Fibroblast of lung (primary cell): ENCODE measurements at regions not wholly inside any gene's neighbourhood (a gene's known extent, or its start where the extent isn't known, plus 50 kb on each side); places are given as distances from the start of the nearest gene placed in this dataset.

Experiments
- CTCF ChIP-seq, 2 donors: IDR thresholded peaks in 1 of 2; conservative IDR thresholded peaks in 1 of 2; 1 replicate in 1 of 2; 2 replicates in 1 of 2; pipeline ENCODE4 v1.5.1; 2011 to 2012; ENCODE audit warnings: low read length in 2 of 2, control low read depth in 1 of 2, inconsistent platforms in 1 of 2, low read depth in 1 of 2, mild to moderate bottlenecking in 1 of 2
- EZH2 ChIP-seq: IDR thresholded peaks from 2 replicates; pipeline ENCODE4 v1.5.1; 2012; ENCODE audit warnings: low read length, control low read depth, mild to moderate bottlenecking; ENCODE audit errors: missing control alignments

DNA sequence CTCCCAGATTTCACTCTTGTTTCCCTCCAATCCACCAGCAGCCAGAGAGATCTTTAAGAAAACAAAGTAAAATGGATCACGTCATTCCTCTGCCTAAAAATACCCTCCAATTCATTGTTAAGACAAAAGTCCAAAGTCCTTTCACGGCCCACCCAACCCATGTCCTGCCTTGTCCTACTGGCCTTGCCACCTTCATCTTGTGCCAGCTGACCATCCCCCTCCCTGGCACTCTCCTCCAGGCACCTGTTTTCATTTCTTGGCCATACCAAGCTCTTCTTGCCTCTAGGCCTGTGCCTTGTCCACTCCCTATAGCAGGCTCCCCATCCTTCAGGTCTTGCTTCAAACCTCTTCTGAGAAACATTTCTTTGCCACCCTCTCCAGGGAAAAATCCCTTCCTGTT, 307.6 kb downstream of the MSX2 start:
- no peak for TF ChIP-seq CTCF (conservative IDR thresholded peaks at IDR 0.05 in 1 of 2, IDR thresholded peaks at IDR 0.05 in 1 of 2; ENCODE audit: low read depth in 1 of 2, low read length in 2 of 2)
- no peak for TF ChIP-seq EZH2
